Adrenal gland (tissue), 5 donors: ENCODE measurements at regions not wholly inside any gene's neighbourhood (a gene's known extent, or its start where the extent isn't known, plus 50 kb on each side); places are given as distances from the start of the nearest gene placed in this dataset.

Source experiments
- CTCF ChIP-seq, 6 experiments: fragments of 450-650 bp in 4 of 6; fragments of 200-600 bp in 2 of 6; sonication (generic) in 1 of 6; IDR thresholded peaks; 1 replicate in 5 of 6; 2 replicates in 1 of 6; pipeline versions ENCODE4 v1.5.1 to v1.8.0; 2016 to 2021; ENCODE audit warnings: antibody characterized with exemption in 6 of 6, mild to moderate bottlenecking in 2 of 6, moderate library complexity in 1 of 6
- POLR2A ChIP-seq, 2 donors: fragments of 450-650 bp; IDR thresholded peaks; one replicate each; pipeline ENCODE4 v1.6.1; 2017; ENCODE audit warnings: antibody characterized with exemption in 2 of 2, mild to moderate bottlenecking in 2 of 2, moderate library complexity in 1 of 2
- donor health status: DM: no; HTN: no; CAD: no.

- no peak for TF ChIP-seq CTCF (IDR thresholded peaks at IDR 0.05)
- TF ChIP-seq POLR2A (IDR thresholded peaks at IDR 0.05), result no peak
Measured at GRCh38 chr13:19062801-19063200, 118.8 kb downstream of the TUBA3C start.
